SU-DHL-6 (cell line): ENCODE measurements at regions not wholly inside any gene's neighbourhood (a gene's known extent, or its start where the extent isn't known, plus 50 kb on each side); places are given as distances from the start of the nearest gene placed in this dataset.

Experiments
- H2AFZ ChIP-seq: fragments of 200-600 bp; sonication (generic); 2 replicates; pipeline ENCODE4 v1.6.1; 2014; ENCODE audit warnings: low read depth, mild to moderate bottlenecking, moderate library complexity, mixed read lengths, antibody characterized with exemption, low read length; ENCODE audit not compliant: severe bottlenecking
- H3F3A ChIP-seq: fragments of 200-600 bp; shearing (Covaris generic); 2 replicates; pipeline ENCODE4 v1.6.0; 2016; ENCODE audit warnings: antibody characterized with exemption, mild to moderate bottlenecking; ENCODE audit not compliant: insufficient read depth
- H3K27ac ChIP-seq: fragments of 200-600 bp; sonication (generic); 2 replicates; pipeline ENCODE4 v1.5.1; 2016; ENCODE audit warnings: low read depth, mild to moderate bottlenecking, low read length, moderate library complexity, mixed read lengths
- H3K27me3 ChIP-seq: fragments of 200-600 bp; sonication (generic), shearing (Covaris generic); 2 replicates; pipeline ENCODE4 v1.6.0; 2014; ENCODE audit warnings: mild to moderate bottlenecking, low read length
- H3K36me3 ChIP-seq: fragments of 200-600 bp; sonication (generic); 2 replicates; pipeline ENCODE4 v1.6.1; 2014; ENCODE audit warnings: mild to moderate bottlenecking, low read length, mixed read lengths
- H3K4me2 ChIP-seq: fragments of 300-600, 200-600 bp; shearing (Covaris generic), sonication (generic); 2 replicates; pipeline ENCODE4 v1.6.0; 2014; ENCODE audit warnings: low read length, low read depth, mild to moderate bottlenecking; ENCODE audit not compliant: poor library complexity, severe bottlenecking
- H3K4me3 ChIP-seq: fragments of 200-600 bp; sonication (generic); 2 replicates; pipeline ENCODE4 v1.5.1; 2014; ENCODE audit warnings: antibody characterized with exemption, low read length, mild to moderate bottlenecking, mixed read lengths; ENCODE audit not compliant: insufficient read depth, poor library complexity, severe bottlenecking
- H3K79me2 ChIP-seq: fragments of 200-600 bp; sonication (generic); 2 replicates; pipeline ENCODE4 v1.6.1; 2014; ENCODE audit warnings: mild to moderate bottlenecking, low read length, moderate library complexity; ENCODE audit not compliant: insufficient read depth
- H3K9ac ChIP-seq: fragments of 200-600 bp; sonication (generic); 2 replicates; pipeline ENCODE4 v1.7.0; 2014; ENCODE audit warnings: mild to moderate bottlenecking, low read length
- H3K9me2 ChIP-seq: fragments of 200-600 bp; sonication (generic); replicated peaks from 2 replicates; pipeline ENCODE4 v1.6.1; 2014; ENCODE audit warnings: low read length; ENCODE audit not compliant: insufficient read depth
- H3K9me3 ChIP-seq: fragments of 200-600 bp; sonication (generic); 2 replicates; pipeline ENCODE4 v1.6.1; 2014; ENCODE audit warnings: low read length, mixed read lengths; ENCODE audit not compliant: insufficient read depth
- H4K20me1 ChIP-seq: fragments of 200-600 bp; sonication (generic); 2 replicates; pipeline ENCODE4 v1.6.1; 2014; ENCODE audit warnings: low read depth, mild to moderate bottlenecking, antibody characterized with exemption, low read length, moderate library complexity, mixed read lengths
- EZH2phosphoT487 ChIP-seq: fragments of 200-600 bp; sonication (generic), shearing (Covaris generic); conservative IDR thresholded peaks from 2 replicates; pipeline ENCODE4 v1.6.1; 2018; ENCODE audit warnings: mild to moderate bottlenecking, antibody characterized with exemption, low read length, moderate library complexity, mixed read lengths
- TF ChIP-seq, protein P1 (sequence below): fragments of 200-600 bp; sonication (generic); IDR thresholded peaks from one replicate; pipeline ENCODE4 v1.5.1; 2017; ENCODE audit warnings: antibody characterized with exemption, mild to moderate bottlenecking, low read length, moderate library complexity; ENCODE audit not compliant: insufficient read depth, poor library complexity, severe bottlenecking

DNA sequence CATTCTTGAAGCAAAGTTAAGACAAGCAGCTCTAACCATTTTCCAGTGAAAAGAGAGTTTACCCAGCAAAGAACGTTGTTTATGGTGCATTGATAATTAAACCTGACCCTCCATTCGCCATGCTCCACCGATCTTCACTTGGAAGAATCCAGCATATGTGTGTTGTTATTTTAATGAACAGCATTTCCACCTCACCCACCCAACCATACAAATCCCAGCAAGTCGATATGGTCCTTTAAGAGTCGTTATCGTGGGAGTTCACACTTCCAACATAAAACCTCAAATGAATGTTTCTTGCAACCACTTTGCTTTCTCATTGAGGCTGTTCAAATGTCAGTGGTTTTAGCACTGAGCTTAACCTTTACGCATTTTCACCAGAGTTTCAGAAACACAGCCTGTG is 147.4 kb upstream of the LDB2 start:
- H2AFZ ChIP-seq, result no peak overlapping the region
- no peaks in the 10 kb centered on the region for H3K9me2 ChIP-seq
- no peak overlapping the region for H3K4me2 ChIP-seq
- H3F3A ChIP-seq, result no peaks in the 10 kb centered on the region
- H4K20me1 ChIP-seq, result no peaks in the 10 kb centered on the region
- no peaks in the 10 kb centered on the region for H3K79me2 ChIP-seq
- H3K27me3 ChIP-seq, result no peaks in the 10 kb centered on the region
- H3K9ac ChIP-seq, result no peak overlapping the region
- H3K36me3 ChIP-seq, result no peaks in the 10 kb centered on the region
- no peak overlapping the region for H3K27ac ChIP-seq
- no peak overlapping the region for H3K4me3 ChIP-seq
- no peaks in the 10 kb centered on the region for H3K9me3 ChIP-seq
- no peak for TF ChIP-seq EZH2phosphoT487
- TF ChIP-seq, protein P1, sequence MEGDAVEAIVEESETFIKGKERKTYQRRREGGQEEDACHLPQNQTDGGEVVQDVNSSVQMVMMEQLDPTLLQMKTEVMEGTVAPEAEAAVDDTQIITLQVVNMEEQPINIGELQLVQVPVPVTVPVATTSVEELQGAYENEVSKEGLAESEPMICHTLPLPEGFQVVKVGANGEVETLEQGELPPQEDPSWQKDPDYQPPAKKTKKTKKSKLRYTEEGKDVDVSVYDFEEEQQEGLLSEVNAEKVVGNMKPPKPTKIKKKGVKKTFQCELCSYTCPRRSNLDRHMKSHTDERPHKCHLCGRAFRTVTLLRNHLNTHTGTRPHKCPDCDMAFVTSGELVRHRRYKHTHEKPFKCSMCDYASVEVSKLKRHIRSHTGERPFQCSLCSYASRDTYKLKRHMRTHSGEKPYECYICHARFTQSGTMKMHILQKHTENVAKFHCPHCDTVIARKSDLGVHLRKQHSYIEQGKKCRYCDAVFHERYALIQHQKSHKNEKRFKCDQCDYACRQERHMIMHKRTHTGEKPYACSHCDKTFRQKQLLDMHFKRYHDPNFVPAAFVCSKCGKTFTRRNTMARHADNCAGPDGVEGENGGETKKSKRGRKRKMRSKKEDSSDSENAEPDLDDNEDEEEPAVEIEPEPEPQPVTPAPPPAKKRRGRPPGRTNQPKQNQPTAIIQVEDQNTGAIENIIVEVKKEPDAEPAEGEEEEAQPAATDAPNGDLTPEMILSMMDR, result no peak

DNA sequence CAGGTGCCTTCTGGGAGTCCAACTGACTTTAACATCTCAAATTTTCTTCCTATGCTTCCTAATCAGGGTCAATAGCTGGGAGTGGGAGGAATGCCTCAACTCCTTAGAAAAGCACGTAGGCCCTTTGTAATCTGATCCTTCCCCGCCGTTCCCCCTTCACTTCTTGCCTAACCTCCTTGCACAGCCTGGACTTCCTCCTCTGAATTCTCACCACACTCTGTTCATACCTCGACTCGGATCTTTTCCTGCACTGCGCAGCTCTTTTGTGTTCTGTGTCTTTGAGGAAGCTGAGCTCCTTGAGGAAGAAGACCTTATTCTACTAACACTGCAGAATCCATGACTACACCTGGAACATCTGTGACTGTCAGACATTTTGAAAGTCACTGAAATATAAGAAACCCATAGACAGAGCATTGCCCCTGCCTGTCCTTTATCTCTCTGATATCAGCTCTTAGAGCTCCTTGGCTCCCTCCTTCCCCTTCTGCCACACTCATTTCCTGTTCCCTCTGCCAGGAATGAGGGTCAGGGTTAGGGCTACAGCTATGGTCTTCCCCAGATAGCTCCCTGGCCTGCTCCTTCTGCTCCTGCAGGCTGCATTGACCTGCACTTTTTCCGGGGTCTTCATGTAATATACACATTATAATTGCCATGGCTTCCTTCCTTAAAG is 140.2 kb upstream of the LDB2 start:
- Histone ChIP-seq H3K9me2 (no peaks in the 10 kb centered on the region), H3K27ac (no peak overlapping the region), H3K9me3 (no peaks in the 10 kb centered on the region), H3K4me2 (no peak overlapping the region), H3K4me3 (no peak overlapping the region), H3F3A (no peaks in the 10 kb centered on the region), H3K9ac (no peak overlapping the region), H4K20me1 (no peaks in the 10 kb centered on the region), H2AFZ (no peak overlapping the region), H3K79me2 (no peaks in the 10 kb centered on the region), H3K27me3 (no peaks in the 10 kb centered on the region), H3K36me3 (no peaks in the 10 kb centered on the region)
- TF ChIP-seq, protein P1, result no peak
- TF ChIP-seq EZH2phosphoT487, result no peak

DNA sequence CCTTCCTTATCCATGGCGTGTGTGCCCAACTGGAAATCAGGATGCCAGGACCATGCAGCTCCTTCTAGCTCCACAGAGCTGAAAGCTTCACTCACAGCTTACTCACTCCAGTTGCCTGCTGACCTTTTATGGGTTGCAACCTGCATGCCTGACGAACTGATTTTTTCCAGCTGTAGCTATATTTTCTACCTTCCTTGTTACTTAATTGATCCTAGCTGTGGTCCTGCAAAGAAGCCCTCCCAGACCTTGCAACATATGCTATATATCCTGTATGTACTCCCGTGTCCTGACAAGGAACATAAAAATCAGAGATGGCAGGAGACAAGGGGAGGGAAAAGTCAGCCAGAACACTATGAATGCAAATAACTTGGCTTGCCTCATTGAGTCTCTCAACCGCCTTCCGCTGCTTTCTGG is 135.3 kb upstream of the LDB2 start:
- TF ChIP-seq EZH2phosphoT487, result no peak
- TF ChIP-seq, protein P1, result no peak
- no peaks in the 10 kb centered on the region for H3K9me3 ChIP-seq
- no peaks in the 10 kb centered on the region for H3F3A ChIP-seq
- H3K9ac ChIP-seq, result no peak overlapping the region
- no peak overlapping the region for H3K27ac ChIP-seq
- no peak overlapping the region for H3K4me3 ChIP-seq
- H3K36me3 ChIP-seq, result no peaks in the 10 kb centered on the region
- H4K20me1 ChIP-seq, result no peaks in the 10 kb centered on the region
- no peaks in the 10 kb centered on the region for H3K9me2 ChIP-seq
- no peaks in the 10 kb centered on the region for H3K79me2 ChIP-seq
- H3K4me2 ChIP-seq, result no peak overlapping the region
- no peak overlapping the region for H2AFZ ChIP-seq
- H3K27me3 ChIP-seq, result no peaks in the 10 kb centered on the region
